NT2/D1 (cell line): ENCODE measurements at regions not wholly inside any gene's neighbourhood (a gene's known extent, or its start where the extent isn't known, plus 50 kb on each side); places are given as distances from the start of the nearest gene placed in this dataset.

Experiments
- SUZ12 ChIP-seq: IDR thresholded peaks from 2 replicates; pipeline ENCODE4 v1.6.1; 2011; ENCODE audit not compliant: insufficient read length, insufficient read depth; ENCODE audit errors: extremely low read depth
- YY1 ChIP-seq: IDR thresholded peaks from 2 replicates; pipeline ENCODE4 v1.6.1; 2011; ENCODE audit not compliant: insufficient read length, insufficient read depth
- ZNF274 ChIP-seq: IDR thresholded peaks from 2 replicates; pipeline ENCODE4 v1.6.1; 2011; ENCODE audit warnings: mild to moderate bottlenecking, low read depth, low read length

- TF ChIP-seq ZNF274 (no peak), YY1 (no peak), SUZ12 (no peak)
Observed at GRCh38 chr1:70536708-70537366, 125.8 kb downstream of the CTH start.
